DND-41 (cell line): ENCODE measurements at regions not wholly inside any gene's neighbourhood (a gene's known extent, or its start where the extent isn't known, plus 50 kb on each side); places are given as distances from the start of the nearest gene placed in this dataset.

ENCODE experiments used
- ATAC-seq: fragments of 200-7000 bp; cut with Tn5 transposase; 3 replicates; pipeline ENCODE4 v1.9.1; 2021; ENCODE audit warnings: low read depth; ENCODE audit not compliant: insufficient read depth
- DNase-seq: peaks from one replicate; pipeline ENCODE4 v3.0.0-alpha.2; 2020
- H2AFZ ChIP-seq: 2 replicates; pipeline ENCODE4 v1.6.0; 2012; ENCODE audit warnings: low read depth, low read length
- H3K27ac ChIP-seq: 2 replicates; pipeline ENCODE4 v1.5.1; 2012; ENCODE audit warnings: low read length, inconsistent platforms
- H3K27me3 ChIP-seq: fragments of 200-600 bp; sonication (generic); 2 replicates; pipeline ENCODE4 v1.6.0; 2012; ENCODE audit warnings: low read length, mild to moderate bottlenecking, inconsistent platforms; ENCODE audit not compliant: insufficient read depth, poor library complexity
- H3K36me3 ChIP-seq: 2 replicates; pipeline ENCODE4 v1.5.1; 2012; ENCODE audit warnings: low read length, inconsistent platforms; ENCODE audit not compliant: insufficient read depth
- H3K4me1 ChIP-seq: 2 replicates; pipeline ENCODE4 v1.5.1; 2012; ENCODE audit warnings: mild to moderate bottlenecking, low read length; ENCODE audit not compliant: insufficient read depth
- H3K4me2 ChIP-seq: 2 replicates; pipeline ENCODE4 v1.6.0; 2012; ENCODE audit warnings: mild to moderate bottlenecking, moderate library complexity, low read length, inconsistent platforms; ENCODE audit not compliant: insufficient read depth
- H3K4me3 ChIP-seq, 2 experiments: fragments of 200-600 bp in 1 of 2; shearing (Covaris generic) in 1 of 2; 2 replicates each; pipeline ENCODE4 v1.5.1; 2012 to 2016; ENCODE audit warnings: inconsistent platforms in 2 of 2, low read length in 2 of 2, mild to moderate bottlenecking in 2 of 2, low read depth in 1 of 2, moderate library complexity in 1 of 2
- H3K79me2 ChIP-seq: 2 replicates; pipeline ENCODE4 v1.6.0; 2012; ENCODE audit warnings: low read length, inconsistent platforms; ENCODE audit not compliant: insufficient read depth
- H3K9ac ChIP-seq: 2 replicates; pipeline ENCODE4 v1.6.0; 2012; ENCODE audit warnings: low read depth, mild to moderate bottlenecking, inconsistent platforms, low read length, moderate library complexity
- H3K9me3 ChIP-seq: 2 replicates; pipeline ENCODE4 v1.5.1; 2012; ENCODE audit warnings: low read length, moderate library complexity, mild to moderate bottlenecking, inconsistent platforms; ENCODE audit not compliant: insufficient read depth, severe bottlenecking
- H4K20me1 ChIP-seq: 2 replicates; pipeline ENCODE4 v1.6.0; 2012; ENCODE audit warnings: low read length; ENCODE audit not compliant: insufficient read depth
- CTCF ChIP-seq: IDR thresholded peaks from 2 replicates; pipeline ENCODE4 v1.5.1; 2012; ENCODE audit warnings: borderline replicate concordance, low read length, moderate library complexity, mild to moderate bottlenecking; ENCODE audit not compliant: poor library complexity, severe bottlenecking; ENCODE audit errors: extremely low read depth
- EZH2 ChIP-seq: IDR thresholded peaks from 3 replicates; pipeline ENCODE4 v1.6.1; 2012; ENCODE audit warnings: borderline replicate concordance, low read depth, mild to moderate bottlenecking, moderate library complexity, low read length, inconsistent platforms; ENCODE audit not compliant: severe bottlenecking

GRCh38 chr1:47572731-47573430 lies 135.0 kb downstream of the FOXD2 start:
- TF ChIP-seq CTCF (no peak), EZH2 (no peak)
- no peak overlapping the region for H3K9ac ChIP-seq
- H3K36me3 ChIP-seq = no peaks in the 10 kb centered on the region
- H3K4me1 ChIP-seq = no peaks in the 10 kb centered on the region
- H3K4me3 ChIP-seq = no peak overlapping the region
- no peak overlapping the region for H2AFZ ChIP-seq
- DNase-seq = no peak
- peaks cover 21% of the 10 kb centered on the region for H3K27me3 ChIP-seq
- H3K9me3 ChIP-seq = no peaks in the 10 kb centered on the region
- no peak overlapping the region for H3K27ac ChIP-seq
- H3K79me2 ChIP-seq = no peaks in the 10 kb centered on the region
- no peaks in the 10 kb centered on the region for H4K20me1 ChIP-seq
- H3K4me2 ChIP-seq = no peak overlapping the region
- ATAC-seq = no peak

GRCh38 chr1:47574451-47575165 lies 136.8 kb downstream of the FOXD2 start:
- Histone ChIP-seq H3K79me2 (no peaks in the 10 kb centered on the region), H3K9ac (no peak overlapping the region), H3K4me2 (no peak overlapping the region), H3K27me3 (peaks cover 17% of the 10 kb centered on the region), H4K20me1 (no peaks in the 10 kb centered on the region; the same call in 1 of the 2 replicates), H3K4me3 (no peak overlapping the region), H3K4me1 (no peaks in the 10 kb centered on the region), H3K36me3 (no peaks in the 10 kb centered on the region), H2AFZ (no peak overlapping the region), H3K27ac (no peak overlapping the region), H3K9me3 (no peaks in the 10 kb centered on the region)
- ATAC-seq = no peak
- DNase-seq = no peak
- no peak for TF ChIP-seq EZH2
- no peak for TF ChIP-seq CTCF

- peaks cover 29% of the 10 kb centered on the region for H3K27me3 ChIP-seq
- no peaks in the 10 kb centered on the region for H3K79me2 ChIP-seq
- no peak overlapping the region for H2AFZ ChIP-seq
- H3K4me2 ChIP-seq = no peak overlapping the region
- H3K4me1 ChIP-seq = no peaks in the 10 kb centered on the region
- ATAC-seq (no peak), DNase-seq (no peak)
- no peak overlapping the region for H3K4me3 ChIP-seq
- no peaks in the 10 kb centered on the region for H3K9me3 ChIP-seq
- no peak overlapping the region for H3K27ac ChIP-seq
- no peak overlapping the region for H3K9ac ChIP-seq
- H3K36me3 ChIP-seq = no peaks in the 10 kb centered on the region
- no peaks in the 10 kb centered on the region; the same call in 1 of the 2 replicates for H4K20me1 ChIP-seq
- TF ChIP-seq CTCF = no peak
Observed at GRCh38 chr1:47575855-47576757, 138.3 kb downstream of the FOXD2 start.
